ENCODE measurements at regions not wholly inside any gene's neighbourhood (a gene's known extent, or its start where the extent isn't known, plus 50 kb on each side); places are given as distances from the start of the nearest gene placed in this dataset.

DNA sequence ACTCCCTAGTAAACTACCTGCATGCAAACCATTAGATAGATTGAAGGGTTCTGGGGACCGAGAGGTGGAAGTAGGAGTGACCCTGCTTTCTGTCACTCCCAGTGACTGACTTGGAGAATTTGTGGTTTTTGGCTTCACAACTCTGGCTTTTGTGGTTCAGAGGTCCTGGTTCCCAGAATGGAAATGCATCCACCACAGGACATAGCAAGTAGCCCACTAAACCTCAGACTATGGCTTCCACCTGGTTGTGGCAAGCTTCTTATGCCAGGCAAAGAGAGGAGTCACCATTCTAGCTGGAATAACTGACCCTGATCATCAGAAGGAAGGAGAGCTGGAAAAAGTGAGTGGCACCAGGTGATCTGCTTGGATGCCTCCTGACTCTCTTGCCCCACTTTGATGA lies 162.4 kb upstream of the TMEM260 start:
- TF ChIP-seq EZH2 (IDR thresholded peaks at IDR 0.05; ENCODE audit: insufficient read depth, poor library complexity, severe bottlenecking): no peak
- no peak for TF ChIP-seq EZH2phosphoT487 (IDR thresholded peaks at IDR 0.05; ENCODE audit: insufficient read depth, low read depth)

Data from GM23248 (cell line).